DND-41 (cell line): ENCODE measurements at regions not wholly inside any gene's neighbourhood (a gene's known extent, or its start where the extent isn't known, plus 50 kb on each side); places are given as distances from the start of the nearest gene placed in this dataset.

ENCODE experiments used
- CTCF ChIP-seq: IDR thresholded peaks from 2 replicates; pipeline ENCODE4 v1.5.1; 2012; ENCODE audit warnings: borderline replicate concordance, low read length, moderate library complexity, mild to moderate bottlenecking; ENCODE audit not compliant: poor library complexity, severe bottlenecking; ENCODE audit errors: extremely low read depth
- EZH2 ChIP-seq: IDR thresholded peaks from 3 replicates; pipeline ENCODE4 v1.6.1; 2012; ENCODE audit warnings: borderline replicate concordance, low read depth, mild to moderate bottlenecking, moderate library complexity, low read length, inconsistent platforms; ENCODE audit not compliant: severe bottlenecking

- TF ChIP-seq EZH2 (no peak), CTCF (no peak)
Observed at GRCh38 chr1:69315416-69315815, 252.3 kb upstream of the LRRC7 start.
